ENCODE measurements at regions not wholly inside any gene's neighbourhood (a gene's known extent, or its start where the extent isn't known, plus 50 kb on each side); places are given as distances from the start of the nearest gene placed in this dataset.

DNA sequence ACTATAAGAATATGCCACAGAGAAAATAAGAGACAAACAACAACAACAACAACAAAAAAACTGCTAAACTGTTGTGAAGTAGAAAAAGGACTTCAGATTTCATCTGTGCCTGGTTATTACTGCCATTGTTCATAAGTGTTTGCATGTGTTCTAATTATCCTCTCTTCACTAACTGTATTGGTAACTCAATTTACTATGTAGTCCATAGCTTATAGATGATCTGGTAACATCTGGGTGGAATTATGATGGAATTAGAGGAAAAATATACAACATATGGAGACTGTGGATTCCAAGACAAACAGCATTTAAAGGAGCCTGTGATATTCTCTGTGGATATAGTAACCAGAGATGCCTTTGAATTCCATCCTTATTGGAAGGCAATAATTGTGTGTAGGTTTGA lies 1891.5 kb upstream of the PIK3C3 start:
- no peak overlapping the region for H3K4me3 ChIP-seq (IDR thresholded peaks at IDR 0.05; ENCODE audit: insufficient read depth, low read depth, low read length)
- H3K79me2 ChIP-seq (ENCODE audit: insufficient read depth, low read depth): no peaks in the 10 kb centered on the region
- H3K27me3 ChIP-seq (ENCODE audit: insufficient read depth, low read depth): no peaks in the 10 kb centered on the region
- no peak overlapping the region for H3K9ac ChIP-seq
- H4K20me1 ChIP-seq (ENCODE audit: insufficient read depth): no peaks in the 10 kb centered on the region
- H3K36me3 ChIP-seq (ENCODE audit: insufficient read depth): no peaks in the 10 kb centered on the region
- no peaks in the 10 kb centered on the region for H3K4me1 ChIP-seq (ENCODE audit: low read depth, poor library complexity, severe bottlenecking)
- H2AFZ ChIP-seq (ENCODE audit: low read depth): no peak overlapping the region
- no peak overlapping the region for H3K27ac ChIP-seq
- H3K4me2 ChIP-seq: no peak overlapping the region
- TF ChIP-seq, protein P1, sequence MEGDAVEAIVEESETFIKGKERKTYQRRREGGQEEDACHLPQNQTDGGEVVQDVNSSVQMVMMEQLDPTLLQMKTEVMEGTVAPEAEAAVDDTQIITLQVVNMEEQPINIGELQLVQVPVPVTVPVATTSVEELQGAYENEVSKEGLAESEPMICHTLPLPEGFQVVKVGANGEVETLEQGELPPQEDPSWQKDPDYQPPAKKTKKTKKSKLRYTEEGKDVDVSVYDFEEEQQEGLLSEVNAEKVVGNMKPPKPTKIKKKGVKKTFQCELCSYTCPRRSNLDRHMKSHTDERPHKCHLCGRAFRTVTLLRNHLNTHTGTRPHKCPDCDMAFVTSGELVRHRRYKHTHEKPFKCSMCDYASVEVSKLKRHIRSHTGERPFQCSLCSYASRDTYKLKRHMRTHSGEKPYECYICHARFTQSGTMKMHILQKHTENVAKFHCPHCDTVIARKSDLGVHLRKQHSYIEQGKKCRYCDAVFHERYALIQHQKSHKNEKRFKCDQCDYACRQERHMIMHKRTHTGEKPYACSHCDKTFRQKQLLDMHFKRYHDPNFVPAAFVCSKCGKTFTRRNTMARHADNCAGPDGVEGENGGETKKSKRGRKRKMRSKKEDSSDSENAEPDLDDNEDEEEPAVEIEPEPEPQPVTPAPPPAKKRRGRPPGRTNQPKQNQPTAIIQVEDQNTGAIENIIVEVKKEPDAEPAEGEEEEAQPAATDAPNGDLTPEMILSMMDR (conservative IDR thresholded peaks at IDR 0.05; ENCODE audit: low read depth, low read length): no peak

DNA sequence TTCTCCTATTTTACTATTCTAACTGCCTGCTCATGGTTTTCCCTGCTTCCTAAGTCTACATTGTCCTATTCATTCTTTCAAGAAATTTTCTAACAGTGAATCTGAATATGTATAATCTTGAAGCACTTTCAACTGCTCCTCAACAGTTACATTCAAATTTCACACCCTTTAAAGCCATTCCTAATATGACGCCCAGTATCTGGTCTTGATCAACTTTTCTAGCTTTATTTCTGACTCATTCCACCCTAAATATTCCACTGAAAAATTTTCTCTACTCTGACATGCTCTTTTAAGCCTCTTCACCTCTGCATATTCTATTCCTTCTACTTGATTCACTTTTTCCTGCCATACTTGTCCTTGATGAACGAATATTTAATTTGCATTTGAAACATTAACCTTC lies 1893.9 kb upstream of the PIK3C3 start:
- H3K9ac ChIP-seq: no peak overlapping the region
- no peaks in the 10 kb centered on the region for H3K4me1 ChIP-seq (ENCODE audit: low read depth, poor library complexity, severe bottlenecking)
- no peaks in the 10 kb centered on the region for H3K79me2 ChIP-seq (ENCODE audit: insufficient read depth, low read depth)
- H3K4me3 ChIP-seq (IDR thresholded peaks at IDR 0.05; ENCODE audit: insufficient read depth, low read depth, low read length): no peak overlapping the region
- no peaks in the 10 kb centered on the region for H3K27me3 ChIP-seq (ENCODE audit: insufficient read depth, low read depth)
- H2AFZ ChIP-seq (ENCODE audit: low read depth): no peak overlapping the region
- no peak overlapping the region for H3K27ac ChIP-seq
- no peak overlapping the region for H3K4me2 ChIP-seq
- TF ChIP-seq, protein P1 (conservative IDR thresholded peaks at IDR 0.05; ENCODE audit: low read depth, low read length): no peak
- no peaks in the 10 kb centered on the region for H3K36me3 ChIP-seq (ENCODE audit: insufficient read depth)
- H4K20me1 ChIP-seq (ENCODE audit: insufficient read depth): no peaks in the 10 kb centered on the region

DNA sequence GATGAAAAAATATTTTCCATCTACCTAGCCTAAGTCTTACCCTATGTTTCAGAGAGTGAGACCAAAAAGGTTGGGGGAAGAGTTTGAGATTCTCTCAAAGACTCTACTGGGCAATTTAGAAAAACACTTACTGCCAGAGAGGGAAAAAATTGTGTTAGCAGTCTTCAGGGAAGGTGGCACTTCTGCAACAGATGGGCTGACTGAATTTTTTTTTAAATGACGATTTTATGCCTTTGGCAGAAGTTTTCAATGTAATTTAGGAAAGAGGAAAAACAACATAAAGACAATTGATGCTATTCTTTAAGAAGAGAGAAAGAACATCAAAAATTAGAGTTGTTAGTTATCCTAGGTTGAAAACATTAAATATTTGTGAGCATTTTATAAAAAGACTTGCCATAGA lies 1894.5 kb upstream of the PIK3C3 start:
- H4K20me1 ChIP-seq (ENCODE audit: insufficient read depth): no peaks in the 10 kb centered on the region
- TF ChIP-seq, protein P1 (conservative IDR thresholded peaks at IDR 0.05; ENCODE audit: low read depth, low read length): no peak
- no peak overlapping the region for H2AFZ ChIP-seq (ENCODE audit: low read depth)
- no peak overlapping the region for H3K9ac ChIP-seq
- H3K36me3 ChIP-seq (ENCODE audit: insufficient read depth): no peaks in the 10 kb centered on the region
- H3K4me1 ChIP-seq (ENCODE audit: low read depth, poor library complexity, severe bottlenecking): no peaks in the 10 kb centered on the region
- H3K4me3 ChIP-seq (IDR thresholded peaks at IDR 0.05; ENCODE audit: insufficient read depth, low read depth, low read length): no peak overlapping the region
- no peak overlapping the region for H3K27ac ChIP-seq
- no peak overlapping the region for H3K4me2 ChIP-seq
- no peaks in the 10 kb centered on the region for H3K27me3 ChIP-seq (ENCODE audit: insufficient read depth, low read depth)
- no peaks in the 10 kb centered on the region for H3K79me2 ChIP-seq (ENCODE audit: insufficient read depth, low read depth)

DNA sequence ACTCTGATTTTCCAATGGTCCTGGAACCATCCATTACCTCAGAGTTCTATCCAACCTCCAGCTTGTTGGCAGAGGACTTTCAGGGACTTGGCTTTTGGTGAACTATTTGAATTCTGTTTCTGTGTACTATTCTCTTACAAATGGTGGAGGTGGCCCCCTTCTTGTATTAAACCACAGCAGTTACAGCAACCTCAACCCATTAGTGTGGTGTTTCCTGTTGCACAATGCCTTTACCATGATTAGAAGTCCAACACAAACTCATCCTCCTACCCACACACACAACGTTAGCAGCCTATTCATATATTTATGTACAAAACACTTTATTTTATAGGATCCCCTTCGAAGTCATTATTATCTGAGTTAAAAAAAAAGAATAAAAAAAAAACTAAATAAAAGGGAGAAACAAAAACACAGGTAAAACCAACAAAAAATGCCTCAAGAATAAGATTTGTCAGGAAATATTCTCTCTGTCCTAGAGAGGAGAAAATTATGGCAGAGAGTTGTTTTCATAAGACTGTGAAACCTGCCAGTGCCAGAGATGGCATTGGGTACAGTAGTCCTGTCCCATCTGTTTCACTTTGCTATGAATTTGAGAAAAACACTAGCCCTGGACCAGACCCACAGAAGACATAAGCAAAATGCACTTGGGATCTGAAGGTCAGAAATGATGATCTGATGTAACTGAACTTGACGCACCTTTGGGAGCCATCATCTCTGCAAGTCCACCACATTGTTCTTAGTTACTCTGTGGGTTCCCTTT lies 1896.0 kb upstream of the PIK3C3 start:
- Histone ChIP-seq H3K9ac (no peak overlapping the region), H2AFZ (ENCODE audit: low read depth) (no peak overlapping the region), H3K27me3 (ENCODE audit: insufficient read depth, low read depth) (no peaks in the 10 kb centered on the region), H3K4me2 (no peak overlapping the region), H3K4me1 (ENCODE audit: low read depth, poor library complexity, severe bottlenecking) (no peaks in the 10 kb centered on the region), H3K79me2 (ENCODE audit: insufficient read depth, low read depth) (no peaks in the 10 kb centered on the region), H4K20me1 (ENCODE audit: insufficient read depth) (no peaks in the 10 kb centered on the region), H3K27ac (no peak overlapping the region), H3K4me3 (IDR thresholded peaks at IDR 0.05; ENCODE audit: insufficient read depth, low read depth, low read length) (no peak overlapping the region), H3K36me3 (ENCODE audit: insufficient read depth) (no peaks in the 10 kb centered on the region)
- TF ChIP-seq, protein P1 (conservative IDR thresholded peaks at IDR 0.05; ENCODE audit: low read depth, low read length): no peak
